ENCODE measurements at regions not wholly inside any gene's neighbourhood (a gene's known extent, or its start where the extent isn't known, plus 50 kb on each side); places are given as distances from the start of the nearest gene placed in this dataset.
A peak's percentile ranks its signal among the peaks of the same experiment; 100 is the strongest.
"Not testable (repeated sequence)": the region's sequence is repeated elsewhere in the genome, so short reads cannot be mapped to it uniquely, and the experiment has no call there.

- no peak for DNase-seq (ENCODE audit: low spot score)
Measured at GRCh38 chr5:82956600-82956999, 120.6 kb downstream of the TMEM167A start.

GRCh38 chr5:82952326-82952725 is 124.9 kb downstream of the TMEM167A start:
- DNase-seq (ENCODE audit: low spot score), result no peak

GRCh38 chr5:82944267-82944666 is 132.9 kb downstream of the TMEM167A start:
- not testable (repeated sequence) for DNase-seq (ENCODE audit: low spot score)

GRCh38 chr5:82942083-82942881 is 134.9 kb downstream of the TMEM167A start:
- DNase-seq (ENCODE audit: low spot score), result no peak

GRCh38 chr5:82938901-82939725 is 138.1 kb downstream of the TMEM167A start:
- DNase-seq (ENCODE audit: low spot score), result no peak

- not testable (repeated sequence) for DNase-seq (ENCODE audit: low spot score)
Measured at GRCh38 chr5:82932473-82933220, 144.5 kb downstream of the TMEM167A start.

GRCh38 chr5:82931110-82931509 is 146.1 kb downstream of the TMEM167A start:
- no peak for DNase-seq (ENCODE audit: low spot score)

GRCh38 chr5:82925061-82925411 is 152.2 kb downstream of the TMEM167A start:
- no peak for DNase-seq (ENCODE audit: low spot score)

- DNase-seq (ENCODE audit: low spot score), result no peak
Measured at GRCh38 chr5:82924226-82925060, 152.8 kb downstream of the TMEM167A start.

- no peak for DNase-seq (ENCODE audit: low spot score)
Measured at GRCh38 chr5:82922086-82922734, 155.0 kb downstream of the TMEM167A start.

GRCh38 chr5:82918311-82919031 is 158.7 kb downstream of the TMEM167A start:
- DNase-seq (ENCODE audit: low spot score), result no peak

GRCh38 chr5:82917584-82917983 is 159.6 kb downstream of the TMEM167A start:
- DNase-seq (ENCODE audit: low spot score), result no peak

- no peak for DNase-seq (ENCODE audit: low spot score)
Measured at GRCh38 chr5:82913971-82914370, 163.2 kb downstream of the TMEM167A start.

GRCh38 chr5:82912462-82912861 is 164.7 kb downstream of the TMEM167A start:
- no peak for DNase-seq (ENCODE audit: low spot score)

- no peak for DNase-seq (ENCODE audit: low spot score)
Measured at GRCh38 chr5:82911910-82912309, 165.3 kb downstream of the TMEM167A start.

- DNase-seq (ENCODE audit: low spot score), result no peak
Measured at GRCh38 chr5:82910905-82911304, 166.3 kb downstream of the TMEM167A start.

- DNase-seq (ENCODE audit: low spot score), result no peak
Measured at GRCh38 chr5:82910491-82910890, 166.7 kb downstream of the TMEM167A start.

- no peak for DNase-seq (ENCODE audit: low spot score)
Measured at GRCh38 chr5:82909771-82910170, 167.4 kb downstream of the TMEM167A start.

- DNase-seq (ENCODE audit: low spot score), result no peak
Measured at GRCh38 chr5:82905986-82906385, 171.2 kb downstream of the TMEM167A start.

- DNase-seq (ENCODE audit: low spot score), result peak; percentile 6
Measured at GRCh38 chr5:82901281-82901888, 175.8 kb downstream of the TMEM167A start.

All from SW480 (cell line).